Pancreas (tissue), 10 donors: ENCODE measurements at regions not wholly inside any gene's neighbourhood (a gene's known extent, or its start where the extent isn't known, plus 50 kb on each side); places are given as distances from the start of the nearest gene placed in this dataset.
"Not testable (repeated sequence)": the region's sequence is repeated elsewhere in the genome, so short reads cannot be mapped to it uniquely, and the experiment has no call there.

Experiments used
- ATAC-seq, 4 donors: fragments of 200-7000 bp; cut with Tn5 transposase; one replicate each; pipeline versions ENCODE4 v1.8.0 to v1.9.1; 2020; ENCODE audit warnings: mild to moderate bottlenecking in 4 of 4, moderate library complexity in 4 of 4
- DNase-seq, 6 donors: peaks; one replicate each; pipeline ENCODE4 v3.0.0-alpha.2; 2020
- FAIRE-seq: peaks from 2 replicates; lab custom pipeline; 2012; peaks lifted over from hg19 to GRCh38; lab: Jason Lieb, UNC
- H3K27ac ChIP-seq, 4 donors: fragments of 200-600 bp; sonication (generic); 1 replicate in 3 of 4; 2 replicates in 1 of 4; pipeline versions ENCODE4 v1.5.0 to v1.8.0; 2020
- H3K27me3 ChIP-seq, 4 donors: fragments of 200-600 bp; one replicate each; pipeline ENCODE4 v1.8.0; 2021
- H3K36me3 ChIP-seq, 3 donors: fragments of 200-600 bp; sonication (generic) in 1 of 3; one replicate each; pipeline versions ENCODE4 v1.5.0 to v1.8.0; 2020 to 2021
- H3K4me1 ChIP-seq, 3 donors: fragments of 200-600 bp; one replicate each; pipeline ENCODE4 v1.8.0; 2021
- H3K4me3 ChIP-seq, 4 donors: fragments of 200-600 bp; sonication (generic) in 2 of 4; one replicate each; pipeline versions ENCODE4 v1.5.0 to v1.8.0; 2020 to 2021
- H3K9me3 ChIP-seq, 4 donors: fragments of 200-600 bp; one replicate each; pipeline ENCODE4 v1.8.0; 2021
- CTCF ChIP-seq, 4 donors: fragments of 200-600 bp; sonication (generic) in 3 of 4; IDR thresholded peaks; one replicate each; pipeline versions ENCODE4 v1.5.0 to v1.8.0; 2021; ENCODE audit warnings: antibody characterized with exemption in 4 of 4
- WGBS, 2 donors: extraction: QIAGEN DNeasy Blood & Tissue Kit; methylation state at CpG; one replicate each; pipeline ENCODE4 v1.1.7; 2013; 5-methylcytosine and 5-hydroxymethylcytosine counted together
- intact Hi-C, 3 donors: fragments of 100-400 bp; cut with DNase I; formaldehyde crosslinking; loops; one replicate each; pipeline versions ENCODE4 v1.11.1 to v1.14.2; 2022
- donor health status: healthy with polysubstance abuse.
- donor health status: DM: no; HTN: no; CAD: no; lungs with moderate emphysema.
- donor health status: DM: no; HTN: no; CAD: no.
- donor health status: control.
- donor health status: control.
- donor health status: Bipolar disorder and iron deficiency.
- donor health status: DM: yes; HTN: yes; CAD: no.
- donor health status: DM: no; HTN: no; CAD: no.
- donor health status: DM: no; HTN: no; CAD: no.
- donor health status: DM: yes; HTN: yes; CAD: no.

DNA sequence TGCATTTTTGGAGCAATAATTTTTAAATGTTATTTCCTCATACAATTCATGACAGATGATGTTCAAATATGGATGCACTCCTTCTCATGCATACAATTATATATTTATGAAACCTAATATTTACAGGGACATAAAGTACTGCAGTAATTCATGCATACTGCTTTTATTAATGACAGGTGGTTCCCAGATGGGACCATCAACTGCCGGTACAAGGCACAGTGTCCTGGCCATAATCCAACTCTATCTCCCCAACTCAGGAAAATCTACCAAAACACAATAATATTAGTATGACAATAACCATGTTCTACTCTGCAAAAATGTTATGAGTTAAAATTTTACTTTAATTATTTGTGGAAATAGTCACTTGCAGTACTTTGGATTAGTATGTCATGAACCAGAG, 77.8 kb downstream of the VIP start:
- Histone ChIP-seq H3K4me3 (no peak overlapping the region), H3K4me1 (no peaks in the 10 kb centered on the region), H3K27me3 (no peaks in the 10 kb centered on the region), H3K36me3 (no peaks in the 10 kb centered on the region), H3K9me3 (no peaks in the 10 kb centered on the region), H3K27ac (no peak overlapping the region)
- FAIRE-seq = no peak
- 56 to 78% methylated on average over 1 of the region's 1 CpG for WGBS, 2 donors
- ATAC-seq = no peak
- TF ChIP-seq CTCF (IDR thresholded peaks at IDR 0.05) = no peak
- intact Hi-C loops = no loop called here
- no peak for DNase-seq

DNA sequence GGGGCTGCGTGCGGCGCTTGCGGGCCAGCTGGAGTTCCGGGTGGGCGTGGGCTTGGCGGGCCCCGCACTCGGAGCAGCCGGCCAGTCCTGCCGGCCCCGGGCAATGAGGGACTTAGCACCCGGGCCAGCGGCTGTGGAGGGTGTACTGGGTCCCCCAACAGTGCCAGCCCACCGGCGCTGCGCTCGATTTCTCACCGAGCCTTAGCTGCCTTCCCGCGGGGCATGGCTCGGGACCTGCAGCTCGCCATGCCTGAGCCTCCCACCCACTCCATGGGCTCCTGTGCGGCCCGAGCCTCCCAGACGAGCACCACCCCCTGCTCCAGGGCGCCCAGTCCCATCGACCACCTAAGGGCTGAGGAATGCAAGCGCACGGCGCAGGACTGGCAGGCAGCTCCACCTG, 83.8 kb downstream of the VIP start:
- peak in 1 of 6 donors; percentile 43 for DNase-seq
- H3K4me1 ChIP-seq, H3K4me3 ChIP-seq, FAIRE-seq, H3K27me3 ChIP-seq, H3K27ac ChIP-seq, H3K36me3 ChIP-seq, H3K9me3 ChIP-seq, intact Hi-C loops, ATAC-seq: not testable (repeated sequence)
- 89% methylated on average over 18 to 31 of the region's 31 CpGs for WGBS, 2 donors

DNA sequence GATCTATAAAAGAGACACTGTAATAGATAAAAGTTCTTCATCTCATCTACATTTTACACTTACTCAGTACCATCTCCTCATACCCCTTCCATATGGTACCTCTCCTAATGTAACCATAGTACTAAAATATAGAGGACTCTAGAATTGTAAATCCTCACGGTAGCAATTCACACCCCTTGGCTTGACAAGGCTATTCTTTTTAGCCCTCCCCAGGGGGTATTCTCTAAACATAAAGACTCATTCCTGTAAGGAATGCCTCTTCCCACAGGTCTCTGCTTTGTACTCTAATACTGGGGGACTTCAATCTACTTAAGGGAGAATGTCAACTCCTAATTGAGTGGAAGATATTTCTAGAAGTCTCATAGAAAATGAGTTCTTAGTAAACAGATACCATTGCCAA, 85.9 kb downstream of the VIP start:
- no peak for FAIRE-seq
- no peak for ATAC-seq
- peaks cover 0 to 6% (median 0%) of the 10 kb centered on the region in 4 donors for H3K27me3 ChIP-seq
- no peaks in the 10 kb centered on the region for H3K9me3 ChIP-seq
- H3K27ac ChIP-seq = no peak overlapping the region
- H3K36me3 ChIP-seq = no peaks in the 10 kb centered on the region
- intact Hi-C loops = no loop called here
- H3K4me1 ChIP-seq = no peaks in the 10 kb centered on the region
- TF ChIP-seq CTCF (IDR thresholded peaks at IDR 0.05) = no peak
- 12 to 25% methylated on average over 1 of the region's 1 CpG for WGBS, 2 donors
- no peak for DNase-seq
- no peak overlapping the region for H3K4me3 ChIP-seq

- no peak for DNase-seq
- Histone ChIP-seq H3K27ac (no peak overlapping the region), H3K4me3 (no peak overlapping the region), H3K4me1 (no peaks in the 10 kb centered on the region), H3K36me3 (no peaks in the 10 kb centered on the region), H3K9me3 (no peaks in the 10 kb centered on the region), H3K27me3 (peaks cover 0 to 5% (median 0%) of the 10 kb centered on the region in 4 donors)
- no peak for FAIRE-seq
- no peak for ATAC-seq
- TF ChIP-seq CTCF (IDR thresholded peaks at IDR 0.05) = no peak
- intact Hi-C loops = no loop called here
These were observed 94.8 kb downstream of the VIP start for GRCh38 chr6:152845421-152845820.

DNA sequence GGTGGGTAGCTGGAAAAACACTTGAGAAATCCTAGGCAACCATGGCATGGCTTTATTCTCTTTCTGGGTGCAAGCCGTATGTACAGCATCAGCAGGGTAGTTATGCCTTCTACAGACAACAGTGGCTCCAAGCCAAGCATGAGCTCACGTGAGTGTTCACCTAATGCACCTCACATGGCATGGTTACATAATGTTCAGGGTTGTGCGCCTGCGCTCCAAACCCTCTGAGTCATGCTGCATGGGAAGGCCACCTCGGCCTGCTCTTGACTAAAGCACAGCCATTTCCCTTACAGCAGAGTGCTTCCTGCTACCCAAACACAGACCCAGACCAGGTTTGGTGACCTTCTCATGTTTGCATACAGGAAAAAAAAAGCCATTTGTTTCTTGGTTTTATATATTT, 96.2 kb downstream of the VIP start:
- DNase-seq (peak in 1 of 6 donors; percentile 11), FAIRE-seq (no peak), ATAC-seq (no peak)
- 75 to 83% methylated on average over 5 of the region's 5 CpGs for WGBS, 2 donors
- Histone ChIP-seq H3K4me3 (no peak overlapping the region), H3K9me3 (no peaks in the 10 kb centered on the region), H3K27ac (no peak overlapping the region), H3K4me1 (no peaks in the 10 kb centered on the region), H3K36me3 (no peaks in the 10 kb centered on the region), H3K27me3 (no peaks in the 10 kb centered on the region)
- intact Hi-C loops = no loop called here
- no peak for TF ChIP-seq CTCF (IDR thresholded peaks at IDR 0.05)

DNA sequence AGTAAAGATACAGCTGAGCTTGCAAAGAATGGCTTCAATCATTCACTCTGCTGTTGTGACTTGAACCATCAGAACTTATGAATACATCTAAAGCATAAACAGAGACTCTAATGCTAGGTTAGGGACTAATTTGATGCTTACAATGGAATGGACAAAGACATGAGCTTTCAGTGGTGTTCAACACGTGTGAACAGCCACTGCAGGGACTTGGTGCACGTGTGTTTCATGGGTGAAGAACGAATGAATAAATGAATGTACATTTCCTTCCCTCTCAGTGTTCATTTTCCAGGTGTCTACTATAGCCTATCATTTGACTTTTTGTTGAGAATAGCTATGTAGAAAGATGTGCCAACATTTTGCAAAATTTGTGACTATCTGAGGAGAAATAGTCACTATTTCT, 98.3 kb downstream of the VIP start:
- no peak for FAIRE-seq
- no peak for TF ChIP-seq CTCF (IDR thresholded peaks at IDR 0.05)

More for the DNA sequence above, 98.3 kb downstream of the VIP start:
- intact Hi-C loops = no loop called here
- ATAC-seq (no peak), DNase-seq (no peak)
- Histone ChIP-seq H3K36me3 (no peaks in the 10 kb centered on the region), H3K9me3 (no peaks in the 10 kb centered on the region), H3K27me3 (no peaks in the 10 kb centered on the region), H3K4me1 (no peaks in the 10 kb centered on the region), H3K4me3 (no peak overlapping the region), H3K27ac (no peak overlapping the region)
- 38 to 56% methylated on average over 3 of the region's 3 CpGs for WGBS, 2 donors
